GM19455 (cell line): ENCODE measurements at regions not wholly inside any gene's neighbourhood (a gene's known extent, or its start where the extent isn't known, plus 50 kb on each side); places are given as distances from the start of the nearest gene placed in this dataset.
"Not testable (repeated sequence)": the region's sequence is repeated elsewhere in the genome, so short reads cannot be mapped to it uniquely, and the experiment has no call there.

ENCODE experiments used
- ATAC-seq: cut with Tn5 transposase; IDR thresholded peaks from one replicate; pipeline ENCODE4 v1.9.1; 2021; ENCODE audit not compliant: unreplicated experiment

GRCh38 chr4:33465565-33465964 is 2745.4 kb downstream of the PCDH7 start:
- no peak for ATAC-seq

- no peak for ATAC-seq
Measured at GRCh38 chr4:33467291-33467690, 2747.1 kb downstream of the PCDH7 start.

- no peak for ATAC-seq
Measured at GRCh38 chr4:33470805-33471204, 2750.6 kb downstream of the PCDH7 start.

- ATAC-seq: no peak
Measured at GRCh38 chr4:33477715-33478114, 2757.5 kb downstream of the PCDH7 start.

- ATAC-seq: no peak
Measured at GRCh38 chr4:33482773-33483172, 2761.5 kb downstream of the ARAP2 start.

- no peak for ATAC-seq
Measured at GRCh38 chr4:33485111-33485510, 2759.2 kb downstream of the ARAP2 start.

- no peak for ATAC-seq
Measured at GRCh38 chr4:33493231-33493630, 2751.1 kb downstream of the ARAP2 start.

- no peak for ATAC-seq
Measured at GRCh38 chr4:33494150-33494549, 2750.2 kb downstream of the ARAP2 start.

GRCh38 chr4:33501587-33501986 is 2742.7 kb downstream of the ARAP2 start:
- ATAC-seq: not testable (repeated sequence)

GRCh38 chr4:33512397-33512796 is 2731.9 kb downstream of the ARAP2 start:
- ATAC-seq: no peak

GRCh38 chr4:33518856-33519255 is 2725.5 kb downstream of the ARAP2 start:
- ATAC-seq: no peak

- no peak for ATAC-seq
Measured at GRCh38 chr4:33532821-33533220, 2711.5 kb downstream of the ARAP2 start.

GRCh38 chr4:33536898-33537297 is 2707.4 kb downstream of the ARAP2 start:
- ATAC-seq: no peak

GRCh38 chr4:33537527-33537926 is 2706.8 kb downstream of the ARAP2 start:
- no peak for ATAC-seq

- ATAC-seq: no peak
Measured at GRCh38 chr4:33543941-33544450, 2700.3 kb downstream of the ARAP2 start.

GRCh38 chr4:33551244-33551643 is 2693.1 kb downstream of the ARAP2 start:
- no peak for ATAC-seq

- no peak for ATAC-seq
Measured at GRCh38 chr4:33561259-33561658, 2683.1 kb downstream of the ARAP2 start.

GRCh38 chr4:33566649-33567048 is 2677.7 kb downstream of the ARAP2 start:
- no peak for ATAC-seq

- no peak for ATAC-seq
Measured at GRCh38 chr4:33577791-33578190, 2666.5 kb downstream of the ARAP2 start.

GRCh38 chr4:33579951-33580350 is 2664.4 kb downstream of the ARAP2 start:
- no peak for ATAC-seq

- ATAC-seq: no peak
Measured at GRCh38 chr4:33592701-33593100, 2651.6 kb downstream of the ARAP2 start.

GRCh38 chr4:33606951-33607350 is 2637.4 kb downstream of the ARAP2 start:
- ATAC-seq: no peak

GRCh38 chr4:33616121-33616520 is 2628.2 kb downstream of the ARAP2 start:
- ATAC-seq: no peak

GRCh38 chr4:33625748-33626147 is 2618.6 kb downstream of the ARAP2 start:
- no peak for ATAC-seq
